ENCODE measurements at regions not wholly inside any gene's neighbourhood (a gene's known extent, or its start where the extent isn't known, plus 50 kb on each side); places are given as distances from the start of the nearest gene placed in this dataset.
"Not testable (repeated sequence)": the region's sequence is repeated elsewhere in the genome, so short reads cannot be mapped to it uniquely, and the experiment has no call there.

DNA sequence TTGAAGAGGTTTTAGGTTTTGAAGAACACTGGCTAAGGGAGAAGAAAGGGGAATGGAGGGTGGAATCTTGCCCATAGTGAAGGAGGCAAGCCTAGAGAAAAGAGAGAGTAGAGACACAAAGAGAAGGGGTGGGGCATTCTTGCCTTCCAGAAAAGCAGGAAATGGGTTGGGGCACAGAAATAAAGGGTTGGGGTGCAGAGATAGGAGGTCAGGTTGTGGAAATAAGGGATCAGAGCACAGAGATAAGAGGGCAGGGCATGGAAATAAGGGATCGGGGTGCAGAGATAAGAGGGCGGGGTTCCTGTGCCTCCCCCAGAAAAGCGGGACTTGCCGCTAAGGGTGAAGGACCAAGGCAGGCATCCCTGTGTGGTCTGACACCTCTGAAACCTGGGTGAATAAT is 69.9 kb downstream of the ALG1L2 start:
- DNase-seq (ENCODE audit: low read depth in 1 of 2, low spot score in 1 of 2) = not testable (repeated sequence)

GRCh38 chr3:130153247-130153646 is 71.6 kb downstream of the ALG1L2 start:
- not testable (repeated sequence) for DNase-seq (ENCODE audit: low read depth in 1 of 2, low spot score in 1 of 2)

- DNase-seq (ENCODE audit: low read depth in 1 of 2, low spot score in 1 of 2) = not testable (repeated sequence)
Measured at GRCh38 chr3:130155464-130155863, 73.8 kb downstream of the ALG1L2 start.

- not testable (repeated sequence) for DNase-seq (ENCODE audit: low read depth in 1 of 2, low spot score in 1 of 2)
Measured at GRCh38 chr3:130166856-130167255, 85.2 kb downstream of the ALG1L2 start.

DNA sequence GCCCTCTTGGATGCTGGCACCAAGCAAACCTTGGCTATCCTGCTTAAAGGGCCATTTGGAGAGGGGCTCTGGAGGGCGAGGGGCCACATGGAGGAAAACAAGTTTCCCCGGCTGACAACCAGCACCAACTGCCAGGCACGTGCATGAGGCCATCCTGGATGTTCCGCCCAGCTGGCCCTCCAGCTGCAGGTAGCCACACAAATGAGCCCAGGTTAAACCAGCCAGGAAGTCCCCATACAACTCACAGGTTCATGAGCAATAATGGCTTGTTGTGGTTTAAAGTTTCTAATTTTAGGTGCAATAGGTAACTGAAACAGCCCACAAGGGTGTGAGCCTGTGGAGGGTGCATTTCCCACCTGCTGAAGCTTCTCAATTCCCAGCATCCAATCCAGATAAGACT is 93.6 kb downstream of the ALG1L2 start:
- DNase-seq (ENCODE audit: low read depth in 1 of 2, low spot score in 1 of 2) = not testable (repeated sequence)

GRCh38 chr3:130176476-130177256 is 95.0 kb downstream of the ALG1L2 start:
- DNase-seq (ENCODE audit: low read depth in 1 of 2, low spot score in 1 of 2) = not testable (repeated sequence)

GRCh38 chr3:130178835-130179234 is 97.2 kb downstream of the ALG1L2 start:
- DNase-seq (ENCODE audit: low read depth in 1 of 2, low spot score in 1 of 2) = not testable (repeated sequence)

DNA sequence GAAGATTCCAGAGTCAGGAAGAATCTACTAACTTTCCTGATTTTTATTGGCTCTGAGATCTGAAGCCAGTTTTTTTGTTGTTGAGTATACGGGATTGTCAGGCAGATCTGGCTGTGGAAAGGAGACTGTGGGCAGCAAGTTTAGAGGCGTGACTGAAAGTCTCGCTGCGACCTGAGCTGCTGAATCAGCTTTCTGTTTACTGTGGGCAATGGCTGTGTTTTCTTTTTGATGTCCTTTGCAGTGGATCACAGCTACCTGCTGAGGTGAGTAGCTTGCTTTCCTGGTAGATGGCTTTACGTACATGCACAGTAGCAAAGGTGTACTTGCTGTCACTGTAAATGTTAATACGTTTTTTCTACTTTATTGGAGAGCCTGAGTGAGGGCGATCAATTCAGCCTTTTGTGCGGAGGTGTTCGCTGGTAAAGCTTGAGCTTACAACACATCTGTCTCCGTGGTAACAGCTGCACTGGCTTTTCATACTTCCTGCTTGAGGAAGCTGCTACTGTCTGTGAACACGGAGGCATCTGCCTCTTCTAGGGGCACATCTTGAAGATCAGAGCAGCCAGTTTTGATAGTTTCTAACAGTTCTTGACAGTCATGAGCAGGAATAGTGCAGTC is 97.8 kb downstream of the ALG1L2 start:
- peak in 1 of 2 donors; percentile 10 for DNase-seq (ENCODE audit: low read depth in 1 of 2, low spot score in 1 of 2)

DNA sequence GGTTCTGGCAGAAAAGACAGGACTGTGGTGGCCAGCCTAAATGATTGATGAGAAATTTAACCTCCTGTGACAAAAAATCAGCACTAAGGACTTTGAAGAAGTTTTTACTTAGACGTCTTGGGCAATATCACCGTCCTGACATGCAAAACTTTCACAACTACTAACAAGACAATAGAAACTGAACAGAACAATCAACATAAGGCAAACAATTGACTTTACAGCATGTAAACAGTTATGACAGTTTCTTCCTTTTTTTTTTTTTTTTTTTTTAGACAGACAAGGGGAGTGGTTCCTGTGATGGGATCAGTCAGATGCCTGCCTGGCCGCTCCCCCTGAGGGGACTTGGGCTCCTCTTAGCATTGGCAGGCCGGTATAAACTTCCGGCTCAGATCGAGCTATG is 100.8 kb downstream of the ALG1L2 start:
- DNase-seq (ENCODE audit: low read depth in 1 of 2, low spot score in 1 of 2) = not testable (repeated sequence)

- DNase-seq (ENCODE audit: low read depth in 1 of 2, low spot score in 1 of 2) = not testable (repeated sequence)
Measured at GRCh38 chr3:130183689-130184088, 102.1 kb downstream of the ALG1L2 start.

- not testable (repeated sequence) for DNase-seq (ENCODE audit: low read depth in 1 of 2, low spot score in 1 of 2)
Measured at GRCh38 chr3:130184152-130185024, 102.8 kb downstream of the ALG1L2 start.

GRCh38 chr3:130201272-130201671 is 119.6 kb downstream of the ALG1L2 start:
- DNase-seq (ENCODE audit: low read depth in 1 of 2, low spot score in 1 of 2) = not testable (repeated sequence)

GRCh38 chr3:130203633-130204032 is 122.0 kb downstream of the ALG1L2 start:
- DNase-seq (ENCODE audit: low read depth in 1 of 2, low spot score in 1 of 2) = not testable (repeated sequence)

DNA sequence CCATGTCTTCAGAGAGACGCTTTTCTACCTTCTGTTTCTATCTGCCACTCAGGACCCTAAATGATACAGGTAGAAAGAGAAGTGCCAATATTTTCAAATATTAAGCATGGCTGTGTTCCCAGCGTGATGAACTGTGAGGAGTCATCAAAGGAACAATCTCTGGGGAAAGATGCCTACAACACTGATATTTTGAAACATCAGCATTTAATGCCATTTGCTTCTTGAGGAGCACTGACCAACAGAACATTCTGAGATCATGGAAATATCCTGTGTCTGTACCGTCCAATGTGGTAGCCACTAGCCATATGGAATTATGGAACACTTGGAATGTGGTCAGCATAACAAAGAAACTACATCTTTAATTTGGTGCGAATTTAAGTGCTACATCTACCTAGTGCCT is 117.9 kb upstream of the COL6A5 start:
- DNase-seq (ENCODE audit: low read depth in 1 of 2, low spot score in 1 of 2) = no peak

DNA sequence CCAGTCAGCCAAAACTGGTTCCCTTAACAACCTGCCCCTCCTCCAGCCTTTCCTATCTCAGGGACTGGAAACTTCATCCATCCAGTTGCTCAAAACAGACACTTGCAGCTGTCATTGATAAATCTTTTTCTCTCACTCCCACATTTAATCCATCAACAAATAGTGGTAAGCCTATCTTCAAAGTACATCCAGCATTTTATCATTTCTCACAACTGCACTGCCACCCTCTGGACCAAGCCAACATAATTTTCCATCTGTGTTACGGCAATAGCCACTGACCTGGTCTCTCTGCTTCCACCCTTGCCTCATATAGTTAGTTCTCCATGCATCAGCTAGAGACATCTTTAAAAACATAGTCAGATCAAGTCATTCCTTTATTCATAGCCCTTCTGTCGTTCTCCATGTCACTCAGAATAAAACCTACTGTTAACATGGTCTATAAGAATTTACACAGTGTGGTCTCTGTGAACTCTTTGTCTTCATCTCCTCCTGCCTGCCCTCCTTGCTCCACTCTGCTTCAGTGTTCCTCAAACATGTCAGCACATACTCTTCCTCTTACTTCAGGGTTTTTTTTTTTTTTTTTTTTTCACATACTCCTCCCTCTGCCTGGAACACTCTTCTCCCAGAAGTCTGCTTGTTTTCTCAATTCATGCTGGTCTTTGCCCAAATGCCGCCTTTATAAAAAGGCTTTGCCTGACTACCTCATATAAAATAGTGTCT is 102.5 kb upstream of the COL6A5 start:
- no peak for DNase-seq (ENCODE audit: low read depth in 1 of 2, low spot score in 1 of 2)

DNA sequence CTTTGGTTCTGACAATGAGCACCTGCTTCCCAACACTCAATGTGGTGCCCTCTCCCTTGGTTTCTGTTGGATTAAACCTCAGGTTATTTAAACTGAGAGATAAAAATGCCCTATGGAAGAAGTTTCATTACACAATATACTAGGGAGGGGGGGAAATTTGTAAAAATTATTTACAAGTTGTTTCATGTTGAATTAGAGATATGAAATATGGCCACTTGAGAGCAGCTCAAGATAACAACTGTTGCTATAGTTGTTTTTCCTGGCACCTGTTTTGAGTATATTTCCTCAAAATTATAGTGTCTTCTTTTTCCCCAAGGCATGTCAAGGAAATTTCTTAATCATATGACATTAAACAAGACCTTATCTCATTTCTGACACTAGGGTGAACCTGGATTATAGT is 101.7 kb upstream of the COL6A5 start:
- no peak for DNase-seq (ENCODE audit: low read depth in 1 of 2, low spot score in 1 of 2)

DNA sequence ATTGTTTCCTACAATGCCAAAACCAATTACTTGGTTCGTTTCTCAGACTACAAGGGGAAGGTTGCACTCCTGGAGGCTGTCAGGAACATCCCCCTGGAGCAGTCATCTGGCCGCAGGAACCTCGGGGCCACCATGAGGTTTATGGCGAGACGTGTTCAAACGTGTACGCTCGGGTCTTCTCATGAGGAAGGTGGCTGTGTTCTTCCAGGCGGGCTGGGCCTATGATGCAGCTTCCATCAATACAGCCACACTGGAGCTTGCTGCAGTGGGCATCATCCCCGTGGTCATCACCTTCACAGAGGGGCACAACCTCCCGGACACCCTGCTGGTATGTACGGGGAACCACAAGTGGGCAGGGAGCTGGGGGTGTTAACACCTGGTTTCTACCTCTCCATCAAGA is 94.5 kb upstream of the COL6A5 start:
- DNase-seq (ENCODE audit: low read depth in 1 of 2, low spot score in 1 of 2) = no peak

DNA sequence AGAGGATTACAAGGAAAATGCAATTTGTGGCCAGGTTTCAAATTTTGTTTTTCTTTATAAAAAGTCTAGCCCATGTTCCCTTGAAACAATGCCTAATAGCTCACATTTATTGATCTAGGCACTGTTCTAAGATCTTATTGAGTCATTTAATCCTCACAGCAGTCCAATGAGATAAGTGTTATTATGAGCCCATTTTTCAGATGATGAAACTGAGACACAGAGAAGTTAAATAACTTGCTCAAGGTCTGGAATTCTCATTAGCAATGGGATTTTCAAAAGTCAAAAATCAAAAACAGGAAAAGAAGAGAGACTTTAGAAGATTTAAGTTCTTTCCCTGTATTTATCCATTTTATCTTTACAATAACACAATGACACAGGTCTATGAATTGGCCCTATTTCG is 90.0 kb upstream of the COL6A5 start:
- no peak for DNase-seq (ENCODE audit: low read depth in 1 of 2, low spot score in 1 of 2)

- no peak for DNase-seq (ENCODE audit: low read depth in 1 of 2, low spot score in 1 of 2)
Measured at GRCh38 chr3:130256821-130257340, 88.6 kb upstream of the COL6A5 start.

GRCh38 chr3:130258532-130258952 is 86.9 kb upstream of the COL6A5 start:
- no peak for DNase-seq (ENCODE audit: low read depth in 1 of 2, low spot score in 1 of 2)
